ENCODE measurements at regions not wholly inside any gene's neighbourhood (a gene's known extent, or its start where the extent isn't known, plus 50 kb on each side); places are given as distances from the start of the nearest gene placed in this dataset.
"Not testable (repeated sequence)": the region's sequence is repeated elsewhere in the genome, so short reads cannot be mapped to it uniquely, and the experiment has no call there.

DNA sequence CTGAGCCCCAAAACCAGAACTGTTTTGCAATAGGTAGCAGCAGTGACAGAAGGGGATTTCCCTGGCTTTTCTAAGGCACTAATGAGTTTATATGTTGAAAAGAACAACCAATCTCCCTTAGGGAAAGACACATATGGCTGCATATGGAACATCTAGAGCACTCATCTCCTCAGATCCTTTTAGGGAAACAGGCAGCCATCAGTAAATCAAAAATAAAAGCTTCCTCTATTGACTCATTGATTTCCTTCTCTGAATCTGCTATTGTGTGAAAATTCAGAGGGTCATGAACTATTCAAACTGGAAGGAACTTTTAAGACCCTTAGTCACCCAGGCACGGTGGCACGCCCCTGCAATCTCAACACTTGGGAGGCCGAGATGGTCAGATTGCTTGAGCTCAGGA is 110.9 kb upstream of the NANOS1 start:
- no peak for DNase-seq

DNA sequence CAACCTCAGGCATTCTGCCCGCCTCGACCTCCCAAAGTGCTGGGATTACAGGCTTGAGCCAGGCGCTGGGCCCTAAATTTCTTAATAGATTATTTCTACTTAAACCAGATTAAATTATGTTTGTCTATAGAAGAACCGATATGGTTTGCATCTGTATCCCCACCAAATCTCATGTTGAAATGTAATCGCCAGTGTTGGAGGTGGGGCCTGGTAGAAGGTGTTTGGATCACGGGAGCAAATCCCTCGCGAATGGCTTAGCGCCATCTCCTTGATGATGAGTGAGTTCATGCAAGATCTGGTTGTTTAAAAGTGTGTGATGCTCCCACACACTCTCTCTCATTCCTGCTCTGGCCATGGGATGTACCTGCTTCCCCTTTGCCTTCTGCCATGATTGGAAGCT is 109.3 kb upstream of the NANOS1 start:
- no peak for DNase-seq

DNA sequence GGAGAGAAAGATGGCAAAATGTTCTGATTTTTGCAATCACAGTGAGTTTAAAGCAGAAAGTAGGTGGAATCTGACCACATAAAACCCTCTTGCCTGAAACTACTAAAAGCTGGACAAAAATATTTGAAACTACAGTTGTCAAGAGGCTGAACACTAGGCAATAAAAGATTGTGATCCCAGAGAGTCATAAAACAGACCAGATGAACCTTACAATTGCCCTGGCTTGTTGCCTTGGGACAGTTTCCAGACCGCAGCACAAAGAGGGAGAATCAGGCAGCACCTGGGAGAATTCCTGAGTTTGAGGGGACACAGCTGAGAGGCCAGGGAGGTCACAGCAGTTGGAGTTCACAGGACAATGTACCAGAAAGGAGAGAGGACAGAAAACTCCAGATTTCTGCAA is 107.3 kb upstream of the NANOS1 start:
- DNase-seq = no peak

DNA sequence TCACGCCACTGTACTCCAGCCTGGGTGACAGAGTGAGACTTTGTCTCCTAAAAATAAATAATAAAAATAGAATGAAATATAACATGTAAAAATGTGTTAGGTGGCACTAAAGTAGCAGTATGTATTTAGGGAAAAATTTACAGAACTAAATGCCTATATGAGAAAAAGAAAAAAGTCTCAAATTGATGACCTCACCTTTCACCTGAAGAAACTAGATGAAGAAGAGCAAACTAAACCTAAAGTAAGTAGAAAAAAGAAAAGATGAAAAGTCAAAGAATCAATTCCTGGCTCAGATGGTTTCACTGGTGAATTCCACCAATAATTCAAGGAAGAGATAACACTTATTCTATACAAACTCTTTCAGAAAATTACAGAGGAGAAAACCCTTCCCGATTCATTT is 106.5 kb upstream of the NANOS1 start:
- no peak for DNase-seq

DNA sequence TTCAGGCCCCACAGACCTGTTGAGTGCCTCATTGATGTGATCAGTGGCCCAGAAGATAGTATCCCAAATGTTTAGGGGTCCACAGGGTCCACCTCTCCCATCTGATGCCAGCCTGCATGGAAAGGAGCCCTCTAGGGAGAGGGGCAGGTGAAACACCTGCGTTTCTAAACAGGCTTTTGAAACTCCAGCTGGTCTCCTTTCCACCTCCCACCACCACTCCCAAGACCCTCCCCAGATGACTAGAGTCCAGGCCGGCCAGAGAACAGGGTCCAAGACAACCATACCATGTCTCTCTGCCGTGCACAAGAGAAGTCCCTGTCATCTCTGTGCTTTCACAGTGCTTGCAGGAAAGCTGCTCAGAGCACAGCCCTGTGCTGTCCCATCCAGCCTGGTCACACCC is 105.0 kb upstream of the NANOS1 start:
- no peak for DNase-seq

DNA sequence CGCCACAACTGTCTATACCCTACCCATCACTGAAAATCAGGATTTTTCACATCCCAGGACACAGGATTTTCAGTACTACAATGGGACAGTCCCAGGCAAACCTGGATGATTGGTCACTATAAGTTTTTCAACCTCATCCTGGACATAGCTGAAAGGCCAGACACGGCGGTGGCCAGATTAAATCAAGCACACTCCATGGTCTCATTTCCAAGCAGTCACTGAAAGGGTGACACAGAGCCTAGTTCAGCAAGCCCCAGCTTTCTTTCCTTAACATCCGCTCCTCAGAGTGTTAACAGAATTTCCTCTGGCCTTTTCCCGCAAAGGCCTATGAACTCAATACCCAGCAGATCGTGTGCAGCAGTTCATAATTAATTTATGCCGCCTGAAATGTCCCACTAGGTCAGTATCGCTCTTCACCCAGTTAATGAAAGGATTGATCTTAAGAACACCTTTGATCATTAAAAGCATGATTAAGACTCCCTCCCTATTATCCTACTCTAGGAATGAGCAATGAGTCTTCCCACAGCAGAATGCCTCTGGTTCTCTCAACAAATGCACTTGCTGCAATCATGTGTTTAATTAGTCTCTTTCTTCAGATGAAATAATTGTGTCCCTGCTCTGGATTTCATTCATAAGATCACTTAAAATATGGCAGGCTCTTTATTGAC is 104.0 kb upstream of the NANOS1 start:
- DNase-seq = no peak

DNA sequence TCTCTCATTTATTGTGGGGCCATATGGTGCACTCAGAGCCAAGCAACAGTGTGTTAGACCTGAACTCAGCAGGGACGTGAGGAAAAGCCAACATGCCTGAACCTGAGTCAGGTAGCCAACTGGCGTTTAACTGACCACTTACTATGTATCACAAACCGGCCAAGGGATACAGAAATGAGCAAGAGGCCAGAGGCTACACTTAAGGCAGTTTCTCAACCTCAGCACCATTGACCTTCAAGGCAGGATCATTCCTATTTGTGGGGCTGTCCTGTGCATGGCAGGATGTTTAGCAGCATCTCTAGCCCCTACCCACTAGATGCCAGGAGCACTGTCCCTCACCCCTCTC is 103.5 kb upstream of the NANOS1 start:
- no peak for DNase-seq

DNA sequence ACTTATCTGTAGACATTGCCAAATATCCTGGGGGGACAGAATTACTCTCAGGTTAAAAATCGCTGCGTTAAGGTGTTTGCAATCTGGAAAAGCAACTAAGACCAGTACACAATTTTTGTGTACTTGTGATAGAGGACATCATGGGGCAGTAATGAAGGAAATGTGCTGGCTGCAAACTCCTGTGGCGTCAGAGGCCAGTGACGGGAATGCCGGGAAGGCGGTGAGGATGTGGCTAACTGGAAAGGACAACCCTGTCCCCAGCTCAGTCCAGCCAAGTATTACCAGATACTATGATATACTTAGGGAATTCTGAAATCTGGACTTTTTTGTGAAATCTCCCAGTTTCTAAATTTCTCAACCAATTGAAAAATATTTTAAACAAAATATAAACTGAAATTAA is 103.1 kb upstream of the NANOS1 start:
- no peak for DNase-seq

DNA sequence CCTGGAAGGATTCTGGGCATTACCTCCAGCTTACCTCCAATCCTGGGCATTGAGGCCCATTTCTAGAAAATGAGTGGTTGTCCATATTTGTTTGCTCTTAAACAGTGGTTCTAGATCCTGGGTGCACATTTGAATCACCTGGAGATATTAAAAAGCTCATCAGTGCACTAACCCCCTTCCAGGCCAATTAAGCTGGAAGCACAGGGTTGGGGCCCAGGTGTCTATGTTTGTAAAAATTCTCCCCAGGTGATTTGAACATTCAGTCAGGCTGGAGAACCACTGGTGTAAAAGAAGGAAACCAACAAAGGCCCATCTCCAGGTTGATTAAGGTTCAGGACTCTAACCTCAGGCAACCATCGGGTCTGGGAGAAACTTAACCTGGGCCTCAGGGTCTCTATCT is 102.6 kb upstream of the NANOS1 start:
- no peak for DNase-seq

DNA sequence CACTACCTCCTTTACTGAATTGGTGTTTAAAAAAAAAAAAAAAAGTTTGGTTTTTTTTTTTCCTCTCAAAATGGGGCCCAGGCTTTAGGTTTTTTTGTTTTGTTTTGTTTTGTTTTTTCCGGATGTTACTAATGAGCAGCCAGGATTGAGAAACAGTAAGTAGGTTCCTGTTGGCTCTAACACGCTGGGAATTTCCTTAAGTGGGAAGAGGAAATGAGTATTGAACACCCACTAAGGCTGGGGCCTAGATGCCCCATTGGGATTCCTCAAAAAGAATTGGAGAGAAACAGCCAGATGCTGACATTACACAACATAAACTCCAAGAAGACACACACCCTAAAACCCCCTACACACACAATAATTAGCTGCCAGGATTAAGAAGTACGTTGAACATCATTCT is 102.2 kb upstream of the NANOS1 start:
- DNase-seq = no peak

DNA sequence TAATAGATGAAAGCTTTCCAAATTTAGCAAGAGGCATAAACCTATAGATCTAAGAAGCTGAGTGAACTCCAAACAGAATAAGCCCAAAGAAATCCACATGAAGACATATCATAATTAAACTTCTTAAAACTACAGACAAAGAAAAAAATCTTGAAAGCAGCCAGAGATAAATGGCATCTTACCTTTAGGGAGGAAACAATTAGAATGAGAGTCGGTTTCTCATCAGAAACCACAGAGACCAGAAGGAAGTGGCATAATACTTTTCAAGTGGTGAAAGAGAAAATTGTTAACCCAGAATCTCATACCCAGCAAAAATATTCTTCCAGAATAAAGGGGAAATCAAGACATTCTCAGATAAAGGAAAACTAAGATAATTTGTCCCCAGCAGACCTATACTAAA is 98.9 kb upstream of the NANOS1 start:
- DNase-seq = no peak

DNA sequence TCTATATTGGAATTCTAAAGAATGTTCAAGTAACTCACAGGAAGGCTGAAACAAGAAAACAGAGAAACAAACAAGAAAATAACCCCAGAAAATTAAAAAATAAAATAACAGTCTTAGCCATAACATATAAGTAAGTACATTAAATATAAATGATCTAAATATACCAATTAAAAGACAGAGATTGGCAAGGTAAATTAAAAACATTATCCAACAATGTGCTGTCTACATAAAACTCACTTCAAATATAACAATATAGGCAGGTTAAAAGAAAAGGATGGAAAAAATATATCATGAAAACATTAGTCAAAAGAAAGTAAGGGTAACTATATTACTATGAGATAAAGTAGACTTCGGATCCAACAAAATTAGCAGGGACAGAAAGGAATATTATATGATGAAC is 98.1 kb upstream of the NANOS1 start:
- no peak for DNase-seq

DNA sequence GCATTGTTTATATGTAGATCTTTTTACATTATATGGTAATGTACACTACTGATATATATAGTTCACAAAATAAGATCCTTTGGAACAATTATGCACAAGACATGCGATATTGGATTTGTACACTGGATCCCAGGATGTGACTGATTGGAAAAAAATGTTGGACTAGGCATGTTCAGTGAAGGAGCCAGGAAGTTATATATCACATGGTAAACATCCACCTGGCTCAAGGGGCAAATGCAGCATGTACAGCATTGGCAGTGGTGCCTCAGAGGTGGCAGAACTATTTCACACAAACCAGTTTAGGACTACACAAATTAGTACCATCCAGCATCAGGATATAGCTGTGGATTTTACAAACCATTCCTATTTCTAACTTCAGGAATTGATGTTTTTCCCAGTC is 97.4 kb upstream of the NANOS1 start:
- DNase-seq = not testable (repeated sequence)

DNA sequence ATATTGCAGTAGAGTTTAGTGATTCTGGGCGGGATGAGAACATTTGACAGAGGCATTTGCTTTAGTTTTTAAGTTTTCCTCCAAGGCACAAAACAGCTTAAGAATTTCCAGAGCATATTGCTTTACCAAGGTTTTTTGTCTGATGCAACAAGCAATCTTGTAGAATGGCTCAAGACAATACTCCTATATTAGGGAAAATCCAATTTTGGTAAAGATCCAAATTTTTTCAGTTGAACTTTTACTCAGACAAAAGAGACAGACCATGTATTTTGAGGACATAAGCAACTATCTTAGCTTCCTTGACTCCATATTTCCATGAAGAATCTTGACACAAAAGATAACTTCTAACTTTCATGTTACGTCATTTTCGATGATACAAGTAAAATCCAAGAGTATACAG is 92.3 kb upstream of the NANOS1 start:
- DNase-seq = no peak

DNA sequence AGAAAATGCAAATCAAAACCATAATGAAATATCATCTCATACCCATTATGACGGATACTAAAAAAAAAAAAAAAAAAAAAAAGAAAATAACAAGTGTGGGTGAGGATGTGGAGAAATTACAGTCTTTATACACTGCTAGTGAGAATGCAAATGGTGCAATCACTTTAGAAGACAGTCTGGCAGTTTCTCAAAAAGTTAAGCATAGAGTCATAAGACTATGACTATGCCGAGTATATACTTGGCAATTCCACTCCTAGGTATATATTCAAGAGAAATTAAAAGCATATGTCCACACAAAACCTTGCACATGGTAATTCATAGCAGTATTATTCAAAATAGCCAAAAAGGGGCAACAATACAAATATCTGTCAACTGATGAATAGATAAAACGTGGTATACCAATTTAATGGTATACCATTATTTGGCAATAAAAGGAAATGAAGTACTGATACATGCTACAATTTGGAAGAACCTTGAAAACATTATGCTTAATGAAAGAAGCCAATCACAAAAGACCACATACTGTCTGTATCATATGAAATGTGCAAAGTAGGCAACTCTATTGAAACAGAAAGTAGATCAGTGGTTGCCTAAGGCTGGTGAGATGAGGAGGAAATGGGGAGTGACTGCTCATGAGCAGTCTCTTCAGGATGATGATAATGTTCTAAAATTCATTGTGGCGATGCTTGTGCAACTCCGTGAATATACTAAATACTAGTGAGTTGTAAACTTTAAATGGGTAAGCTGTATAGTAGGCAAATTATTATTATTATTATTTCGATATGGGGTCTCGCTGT is 90.1 kb upstream of the NANOS1 start:
- DNase-seq = no peak

DNA sequence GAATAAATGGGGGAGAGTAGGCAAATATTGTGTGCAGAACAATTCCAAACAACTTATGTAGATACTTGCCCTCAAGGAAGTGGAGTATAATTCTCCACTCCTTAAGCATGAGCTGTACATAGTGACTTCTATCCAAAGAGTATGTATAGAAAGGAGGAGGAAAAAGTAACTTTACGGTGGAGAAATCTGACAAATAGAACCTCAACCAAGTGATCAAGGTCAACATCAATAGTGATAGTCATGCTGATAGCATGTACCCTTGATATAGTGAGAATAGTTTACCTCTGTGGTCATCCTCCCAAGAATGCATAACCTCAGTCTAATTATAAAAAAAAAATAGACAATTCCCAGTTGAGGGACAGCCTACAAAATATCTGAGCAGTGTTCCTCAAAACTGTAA is 89.1 kb upstream of the NANOS1 start:
- no peak for DNase-seq

DNA sequence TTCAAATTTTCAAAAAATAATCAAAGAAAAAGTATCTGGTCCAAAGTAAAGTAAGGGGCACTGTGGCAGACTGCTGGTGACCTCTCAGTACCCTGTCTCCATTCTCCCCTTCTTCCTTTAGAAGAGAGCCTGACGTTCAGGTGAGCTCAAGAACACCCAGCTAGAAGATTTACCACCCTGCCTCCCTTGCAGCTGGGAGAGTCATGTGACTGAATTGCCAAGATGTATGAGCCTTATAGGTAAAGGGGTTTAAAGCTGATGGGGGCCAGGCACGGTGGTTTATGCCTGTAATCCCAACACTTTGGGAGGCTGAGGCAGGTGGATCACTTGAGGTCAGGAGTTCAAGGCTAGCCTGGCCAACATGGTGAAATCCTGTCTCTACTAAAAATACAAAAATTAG is 86.3 kb upstream of the NANOS1 start:
- no peak for DNase-seq

DNA sequence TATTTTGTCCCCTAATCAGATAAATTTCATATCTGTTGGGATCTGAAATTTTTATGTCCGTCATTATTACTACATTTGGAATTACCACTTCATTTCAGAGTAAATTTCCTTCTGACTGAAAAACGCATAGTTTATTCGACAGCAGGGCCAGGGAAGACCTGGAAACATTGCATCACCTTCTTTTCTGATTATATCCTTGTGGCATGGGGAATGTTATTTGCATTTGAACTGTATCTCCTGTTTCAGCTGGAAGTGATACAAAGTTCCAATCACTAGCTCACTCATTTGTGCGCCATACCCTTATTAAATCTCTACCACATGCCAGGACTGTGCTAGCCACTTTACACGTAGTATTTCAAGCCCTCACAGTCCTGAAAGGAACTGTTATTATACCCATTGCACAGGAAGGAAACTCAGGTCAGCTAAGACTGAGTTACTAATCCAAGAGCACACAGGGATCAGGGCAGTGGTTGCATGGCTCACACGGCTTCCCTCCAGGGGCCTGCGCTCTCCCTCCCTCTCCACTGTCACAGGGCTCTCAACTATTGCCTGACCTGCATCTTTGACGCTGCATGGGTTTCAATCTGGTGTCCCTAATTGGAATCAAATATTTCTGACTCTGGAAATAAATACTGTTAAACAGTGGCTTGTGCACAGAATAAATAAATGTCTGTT is 84.4 kb upstream of the NANOS1 start:
- DNase-seq = no peak

DNA sequence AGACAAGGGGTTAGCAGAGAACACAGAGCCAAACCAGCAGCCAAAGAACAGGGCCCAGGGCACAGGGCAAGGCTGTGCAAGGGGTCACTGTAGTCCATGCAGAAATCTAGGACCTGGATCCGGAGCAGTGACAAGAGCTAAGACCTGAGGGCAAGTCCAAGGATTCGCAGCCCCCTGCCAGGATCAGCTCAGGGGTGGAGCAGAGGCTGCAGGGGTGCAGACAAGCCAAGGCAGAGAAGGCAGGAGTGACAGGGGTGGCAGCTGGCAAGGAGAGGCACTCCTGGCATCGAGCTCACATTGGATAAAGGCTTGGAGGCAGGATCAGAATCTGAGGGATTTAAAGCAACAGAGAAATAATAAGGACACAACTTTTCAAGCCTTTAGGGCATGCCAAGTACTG is 80.7 kb upstream of the NANOS1 start:
- DNase-seq = no peak

DNA sequence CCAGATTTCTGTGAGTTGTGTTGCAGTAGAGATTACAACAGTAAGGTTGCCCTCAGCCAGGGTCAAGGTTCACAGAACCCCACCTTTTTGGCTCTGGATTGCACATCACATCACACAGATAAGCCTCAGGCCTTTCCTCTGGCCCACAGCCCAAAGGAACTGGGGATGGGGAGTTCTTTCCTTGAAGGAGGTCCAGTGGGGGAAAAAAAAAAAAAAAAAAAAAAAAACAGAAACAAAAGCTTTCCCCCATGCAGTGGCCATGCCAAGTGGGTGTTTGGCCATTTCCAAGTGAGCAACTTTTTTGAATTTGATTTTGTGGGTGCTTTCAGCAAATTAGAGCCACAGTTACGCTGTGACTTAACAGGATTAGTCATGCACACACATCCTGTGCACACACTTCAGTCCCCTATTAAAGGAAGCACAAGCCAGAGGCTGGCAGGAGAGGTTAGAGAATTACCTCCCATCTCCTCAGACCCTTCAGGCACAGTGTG is 79.3 kb upstream of the NANOS1 start:
- peak in 1 of 2 experiments; percentile 33 for DNase-seq

DNA sequence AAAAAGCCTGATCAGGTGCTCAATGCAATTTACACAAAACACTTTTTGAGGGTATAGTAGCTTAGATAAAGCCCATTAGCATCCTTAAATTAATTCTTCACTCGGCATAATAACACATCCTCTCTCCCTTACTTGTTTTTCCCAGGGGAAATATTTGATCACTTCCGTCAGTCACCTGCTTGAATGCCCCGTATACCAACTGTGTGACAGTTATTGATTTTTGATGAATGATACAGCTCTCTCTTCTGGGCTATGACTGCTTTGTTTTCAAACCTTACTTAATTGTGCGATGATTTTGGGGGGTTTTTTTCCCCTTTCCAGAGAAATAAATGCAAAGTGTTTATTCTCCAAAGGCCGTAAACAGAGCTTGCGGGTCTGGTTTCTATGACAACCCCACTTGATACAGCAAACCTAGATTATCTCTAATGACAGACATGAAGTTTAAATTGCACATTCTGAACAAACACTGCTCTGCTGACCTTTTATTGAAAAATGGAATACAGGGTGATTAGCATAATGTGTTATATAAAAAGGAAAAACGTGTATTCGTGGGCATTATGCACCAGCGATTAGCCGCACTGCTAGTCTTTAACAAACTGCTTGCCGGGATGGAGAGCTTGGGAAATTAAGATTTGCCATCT is 78.4 kb upstream of the NANOS1 start:
- no peak for DNase-seq

DNA sequence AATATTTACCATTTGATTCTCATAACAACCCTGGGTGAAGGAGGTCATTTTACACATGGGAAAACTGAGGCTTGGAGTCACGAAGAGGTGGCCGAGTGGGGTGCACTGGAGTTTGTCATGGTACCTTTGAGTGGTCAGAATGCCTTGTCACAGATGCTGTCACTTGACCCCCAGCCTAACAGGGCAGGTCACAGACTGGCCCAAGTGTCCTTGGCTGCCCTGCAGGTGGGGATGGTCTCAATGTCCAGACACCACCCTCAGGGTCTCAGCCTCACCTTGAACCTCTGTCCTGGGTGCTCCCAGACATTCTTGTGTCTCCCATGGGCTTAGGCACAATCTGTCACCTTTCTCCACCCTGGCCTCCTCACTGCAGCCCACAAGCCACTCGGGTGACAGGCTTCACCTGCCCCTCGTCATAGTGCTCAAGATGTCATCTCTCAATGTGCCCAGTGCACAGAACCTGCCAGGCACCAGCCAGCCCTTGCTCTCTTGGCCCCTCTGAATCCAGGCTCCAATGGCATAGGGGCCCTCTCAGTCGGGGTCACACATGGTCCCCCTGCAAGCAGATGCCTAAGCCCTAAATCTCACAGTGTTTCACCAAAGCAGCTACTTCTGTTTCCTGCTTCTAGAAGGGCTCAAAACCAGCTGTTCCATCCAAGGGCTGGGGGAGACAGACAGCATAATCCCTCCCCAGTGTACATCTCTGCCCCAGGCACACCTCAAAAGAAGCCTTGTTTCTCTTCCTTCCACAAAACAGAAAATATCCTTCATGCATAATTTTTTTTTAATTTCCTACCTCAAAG is 76.8 kb upstream of the NANOS1 start:
- no peak for DNase-seq
